Natural killer cell (primary cell): ENCODE measurements at regions not wholly inside any gene's neighbourhood (a gene's known extent, or its start where the extent isn't known, plus 50 kb on each side); places are given as distances from the start of the nearest gene placed in this dataset.
A peak's percentile ranks its signal among the peaks of the same experiment; 100 is the strongest.

Experiments
- ATAC-seq, 3 donors: fragments of 150-1000 bp in 2 of 3; fragments of 200-7000 bp in 1 of 3; cut with Tn5 transposase; 1 replicate in 1 of 3; 2 replicates in 2 of 3; pipeline ENCODE4 v1.10.0; 2021; ENCODE audit warnings: mild to moderate bottlenecking in 2 of 3, moderate library complexity in 2 of 3
- DNase-seq, 2 donors: peaks; one replicate each; pipeline versions ENCODE4 v3.0.0 to v3.0.0-alpha.2; 2013 to 2021; ENCODE audit warnings: mixed read lengths in 1 of 2
- H3K27ac ChIP-seq: one replicate; pipeline ENCODE4 v1.5.1; 2013; ENCODE audit warnings: mild to moderate bottlenecking, low read length
- H3K27me3 ChIP-seq: one replicate; pipeline ENCODE4 v1.6.1; 2013; ENCODE audit warnings: low read length; ENCODE audit not compliant: control insufficient read depth, insufficient read depth
- H3K36me3 ChIP-seq: one replicate; pipeline ENCODE4 v1.6.1; 2013; ENCODE audit warnings: low read length; ENCODE audit not compliant: control insufficient read depth, insufficient read depth
- H3K4me1 ChIP-seq: one replicate; pipeline ENCODE4 v1.6.1; 2013; ENCODE audit warnings: low read length; ENCODE audit not compliant: control insufficient read depth, insufficient read depth
- H3K4me3 ChIP-seq: one replicate; pipeline ENCODE4 v1.5.1; 2013; ENCODE audit warnings: low read length
- H3K9me3 ChIP-seq: one replicate; pipeline ENCODE4 v1.6.1; 2013; ENCODE audit warnings: low read length; ENCODE audit not compliant: control insufficient read depth, insufficient read depth
- H3K27ac Mint-ChIP-seq, 2 donors: one replicate each; pipeline ENCODE4 v1.8.0; 2022; ENCODE audit warnings: mild to moderate bottlenecking in 2 of 2, mixed read lengths in 2 of 2, moderate library complexity in 1 of 2
- H3K27me3 Mint-ChIP-seq, 2 donors: one replicate each; pipeline ENCODE4 v1.8.0; 2022; ENCODE audit warnings: low read depth in 2 of 2, mixed read lengths in 2 of 2
- H3K36me3 Mint-ChIP-seq: one replicate; pipeline ENCODE4 v1.8.0; 2022; ENCODE audit warnings: mixed read lengths
- H3K4me1 Mint-ChIP-seq, 2 donors: one replicate each; pipeline ENCODE4 v1.8.0; 2022; ENCODE audit warnings: mixed read lengths in 2 of 2
- H3K4me3 Mint-ChIP-seq: one replicate; pipeline ENCODE4 v1.8.0; 2022; ENCODE audit warnings: mild to moderate bottlenecking, moderate library complexity, mixed read lengths
- H3K9me3 Mint-ChIP-seq, 2 donors: one replicate each; pipeline ENCODE4 v1.8.0; 2022; ENCODE audit warnings: mixed read lengths in 2 of 2
- CTCF ChIP-seq: fragments of 200-600 bp; IDR thresholded peaks from one replicate; pipeline ENCODE4 v1.8.0; 2022; ENCODE audit warnings: antibody characterized with exemption
- WGBS: methylation state at CpG from one replicate; pipeline ENCODE4 v1.1.7; 2013; ENCODE audit warnings: missing lambda C conversion rate; ENCODE audit not compliant: insufficient coverage; 5-methylcytosine and 5-hydroxymethylcytosine counted together
- intact Hi-C: fragments of 100-400 bp; cut with micrococcal nuclease; formaldehyde crosslinking; loops from one replicate; pipeline ENCODE4 v1.14.2; 2022

- Histone ChIP-seq H3K36me3 (no peaks in the 10 kb centered on the region), H3K4me1 (peaks cover 10% of the 10 kb centered on the region), H3K4me3 (no peak overlapping the region), H3K27ac (peak overlapping the region; percentile 19), H3K9me3 (no peaks in the 10 kb centered on the region), H3K27me3 (no peaks in the 10 kb centered on the region)
- ATAC-seq (no peak), DNase-seq (no peak)
- H3K4me3 Mint-ChIP-seq, result no peak overlapping the region
- H3K27ac Mint-ChIP-seq, result no peak overlapping the region
- 87% methylated on average over 25 of the region's 25 CpGs for WGBS
- intact Hi-C loops, result no loop called here
- no peaks in the 10 kb centered on the region for H3K27me3 Mint-ChIP-seq
- H3K4me1 Mint-ChIP-seq, result no peaks in the 10 kb centered on the region
- no peaks in the 10 kb centered on the region for H3K9me3 Mint-ChIP-seq
- no peak for TF ChIP-seq CTCF
- H3K36me3 Mint-ChIP-seq, result no peaks in the 10 kb centered on the region
These were observed 71.5 kb downstream of the SIK1 start for GRCh38 chr21:43355266-43355924.

GRCh38 chr21:43354666-43355065, 72.3 kb downstream of the SIK1 start:
- no peaks in the 10 kb centered on the region for H3K36me3 ChIP-seq
- WGBS, result 83% methylated on average over 4 of the region's 4 CpGs
- no peak for TF ChIP-seq CTCF
- no peaks in the 10 kb centered on the region for H3K9me3 Mint-ChIP-seq
- intact Hi-C loops, result no loop called here
- H3K27me3 Mint-ChIP-seq, result no peaks in the 10 kb centered on the region
- DNase-seq, result no peak
- H3K4me1 ChIP-seq, result peaks cover 10% of the 10 kb centered on the region
- ATAC-seq, result no peak
- no peak overlapping the region for H3K4me3 ChIP-seq
- no peak overlapping the region for H3K4me3 Mint-ChIP-seq
- no peaks in the 10 kb centered on the region for H3K36me3 Mint-ChIP-seq
- H3K27me3 ChIP-seq, result no peaks in the 10 kb centered on the region
- no peaks in the 10 kb centered on the region for H3K4me1 Mint-ChIP-seq
- H3K9me3 ChIP-seq, result no peaks in the 10 kb centered on the region
- no peak overlapping the region for H3K27ac Mint-ChIP-seq
- peak overlapping the region; percentile 78 for H3K27ac ChIP-seq

- Histone ChIP-seq H3K4me1 (peaks cover 10% of the 10 kb centered on the region), H3K9me3 (no peaks in the 10 kb centered on the region), H3K36me3 (no peaks in the 10 kb centered on the region), H3K4me3 (no peak overlapping the region), H3K27me3 (no peaks in the 10 kb centered on the region), H3K27ac (peak overlapping the region; percentile 78)
- Mint-ChIP-seq H3K27me3 (no peaks in the 10 kb centered on the region), H3K9me3 (no peaks in the 10 kb centered on the region), H3K36me3 (no peaks in the 10 kb centered on the region), H3K27ac (no peak overlapping the region), H3K4me3 (no peak overlapping the region), H3K4me1 (no peaks in the 10 kb centered on the region)
- 88% methylated on average over 14 of the region's 14 CpGs for WGBS
- ATAC-seq (no peak), DNase-seq (no peak)
- intact Hi-C loops, result no loop called here
- no peak for TF ChIP-seq CTCF
These were observed 72.9 kb downstream of the SIK1 start for GRCh38 chr21:43354026-43354420.
